ENCODE measurements at regions not wholly inside any gene's neighbourhood (a gene's known extent, or its start where the extent isn't known, plus 50 kb on each side); places are given as distances from the start of the nearest gene placed in this dataset.
"Not testable (repeated sequence)": the region's sequence is repeated elsewhere in the genome, so short reads cannot be mapped to it uniquely, and the experiment has no call there.

DNA sequence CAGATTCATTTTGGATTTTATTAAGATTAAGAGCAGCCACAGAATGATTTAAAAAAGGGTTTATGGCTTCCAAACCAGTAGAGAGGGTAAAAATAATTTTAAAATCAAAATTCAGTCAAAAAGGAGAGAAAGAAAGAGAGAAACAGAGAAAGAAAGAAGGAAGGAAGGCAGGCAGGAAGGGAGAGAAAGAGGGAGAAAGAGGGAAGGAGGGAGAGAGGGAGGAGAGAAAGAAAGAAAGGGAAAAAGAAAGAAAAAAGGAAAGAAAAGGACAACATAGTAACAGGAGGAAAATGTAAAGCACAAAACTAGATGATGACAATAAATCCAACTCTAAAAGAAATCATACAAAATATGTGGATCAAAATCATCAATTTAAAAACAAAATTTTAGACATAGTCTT is 79.6 kb upstream of the FRG1 start:
- DNase-seq, result no peak

GRCh38 chr4:189869236-189869635 is 71.4 kb upstream of the FRG1 start:
- no peak for DNase-seq

- DNase-seq, result no peak
Observed at GRCh38 chr4:189870511-189871234, 70.0 kb upstream of the FRG1 start.

DNA sequence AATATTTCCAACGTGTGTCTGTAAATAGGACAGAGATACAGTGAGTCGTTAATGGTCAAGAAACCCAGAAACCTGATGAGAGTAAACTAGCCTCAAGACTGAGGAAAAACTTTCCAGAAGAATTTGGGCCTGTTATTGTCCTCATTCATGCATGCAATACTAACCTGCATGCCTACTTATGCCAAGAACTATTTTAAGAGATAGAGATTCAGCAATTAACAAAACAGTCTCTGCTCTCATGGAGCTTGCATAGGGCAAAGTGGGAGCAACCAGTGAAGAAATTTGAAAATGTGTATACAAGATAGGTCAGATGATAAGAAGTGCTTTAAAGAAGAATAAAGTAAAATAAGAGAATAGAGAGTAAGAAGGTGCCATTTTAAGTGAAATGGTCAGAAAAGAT is 66.1 kb upstream of the FRG1 start:
- DNase-seq, result no peak

GRCh38 chr4:189881190-189881589 is 59.5 kb upstream of the FRG1 start:
- DNase-seq, result not testable (repeated sequence)

DNA sequence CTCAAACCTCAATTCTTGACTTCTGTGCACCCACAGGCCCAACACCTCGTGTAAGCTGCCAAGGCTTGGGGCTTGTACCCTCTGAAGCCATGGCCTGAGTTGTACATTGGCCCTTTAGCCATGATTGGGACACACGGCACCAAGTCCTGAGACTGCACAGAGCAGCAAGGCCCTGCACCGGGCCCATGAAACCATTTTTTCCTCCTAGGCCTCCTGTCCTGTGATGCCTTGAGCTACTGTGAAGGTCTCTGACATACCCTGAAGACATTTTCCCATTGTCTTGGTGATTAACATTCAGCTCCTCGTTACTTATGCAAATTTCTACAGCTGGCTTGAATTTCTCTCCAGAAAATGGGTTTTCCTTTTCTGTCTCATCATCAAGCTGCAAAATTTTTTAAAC is 52.3 kb upstream of the FRG1 start:
- not testable (repeated sequence) for DNase-seq
